SK-N-SH (cell line): ENCODE measurements at regions not wholly inside any gene's neighbourhood (a gene's known extent, or its start where the extent isn't known, plus 50 kb on each side); places are given as distances from the start of the nearest gene placed in this dataset.

ENCODE experiments used
- CTCF ChIP-seq: fragments of 200-600 bp; sonication (generic); IDR thresholded peaks from 2 replicates; pipeline ENCODE4 v1.6.1; 2017; ENCODE audit warnings: antibody characterized with exemption, mild to moderate bottlenecking, moderate library complexity
- EP300 ChIP-seq, 2 experiments: IDR thresholded peaks; 2 replicates each; pipeline versions ENCODE4 v1.4.0 to v1.6.1; 2012; ENCODE audit warnings: borderline replicate concordance in 1 of 2, low read depth in 1 of 2, low read length in 1 of 2
- JUND ChIP-seq: IDR thresholded peaks from 2 replicates; pipeline ENCODE4 v1.4.0; 2012

GRCh38 chr4:177119691-177120090 is 190.0 kb upstream of the NEIL3 start:
- TF ChIP-seq CTCF (no peak), JUND (no peak), EP300 (IDR thresholded peaks at IDR 0.05; ENCODE audit: borderline replicate concordance in 1 of 2, low read depth in 1 of 2, low read length in 1 of 2) (no peak)
